LoVo (cell line): ENCODE measurements at regions not wholly inside any gene's neighbourhood (a gene's known extent, or its start where the extent isn't known, plus 50 kb on each side); places are given as distances from the start of the nearest gene placed in this dataset.

Source experiments
- DNase-seq: peaks from one replicate; pipeline ENCODE4 v3.0.0-alpha.2; 2016; ENCODE audit warnings: low spot score

DNA sequence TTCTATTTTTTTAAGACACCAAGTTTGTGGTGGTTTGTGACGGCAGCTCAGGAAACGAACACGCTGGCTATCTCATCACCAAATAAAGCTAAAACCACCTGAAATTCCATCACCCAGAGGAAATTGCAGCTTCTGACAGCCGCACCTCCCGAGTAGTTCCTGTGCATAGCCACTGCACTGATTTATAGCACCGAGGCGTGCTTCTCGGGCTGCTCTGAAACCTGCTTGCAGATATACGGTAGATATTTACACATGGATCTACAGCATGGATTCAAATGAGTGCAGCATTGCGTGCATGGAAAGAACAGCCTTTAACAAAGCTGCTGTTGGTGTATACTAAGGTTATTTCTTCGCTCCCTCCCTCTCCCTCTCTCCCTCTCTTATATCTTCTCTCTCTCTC is 153.8 kb downstream of the PHF2 start:
- DNase-seq, result no peak
